ENCODE measurements at regions not wholly inside any gene's neighbourhood (a gene's known extent, or its start where the extent isn't known, plus 50 kb on each side); places are given as distances from the start of the nearest gene placed in this dataset.

DNA sequence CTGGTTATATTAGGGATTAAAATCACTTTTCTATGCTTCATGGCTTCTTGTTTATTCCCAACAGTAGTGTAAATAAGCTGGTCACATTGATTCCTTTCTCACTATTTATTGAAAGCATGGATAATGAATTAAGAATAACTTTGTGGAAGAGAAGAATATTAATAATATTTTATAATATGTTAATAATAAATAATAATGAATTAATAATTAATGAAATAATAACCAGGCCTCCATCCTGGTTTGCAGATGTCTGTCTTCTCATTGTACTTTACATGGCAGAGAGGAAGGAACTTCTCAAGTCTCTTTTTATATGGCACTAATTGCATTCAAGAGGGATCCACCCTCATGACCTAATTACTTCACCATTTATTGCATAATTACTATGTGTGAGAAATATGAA, 473.5 kb downstream of the PTPRC start:
- no peak for DNase-seq
- no peak overlapping the region for H3K4me3 ChIP-seq
- H3K4me1 ChIP-seq = no peaks in the 10 kb centered on the region
- intact Hi-C loops (cut with DNase I; ENCODE audit: low total_unique reads) = no loop called here
- H3K36me3 ChIP-seq = no peaks in the 10 kb centered on the region
- H3K9me3 ChIP-seq = no peaks in the 10 kb centered on the region
- no peaks in the 10 kb centered on the region for H3K27me3 ChIP-seq
- no peak overlapping the region for H3K27ac ChIP-seq
- TF ChIP-seq, protein P1, sequence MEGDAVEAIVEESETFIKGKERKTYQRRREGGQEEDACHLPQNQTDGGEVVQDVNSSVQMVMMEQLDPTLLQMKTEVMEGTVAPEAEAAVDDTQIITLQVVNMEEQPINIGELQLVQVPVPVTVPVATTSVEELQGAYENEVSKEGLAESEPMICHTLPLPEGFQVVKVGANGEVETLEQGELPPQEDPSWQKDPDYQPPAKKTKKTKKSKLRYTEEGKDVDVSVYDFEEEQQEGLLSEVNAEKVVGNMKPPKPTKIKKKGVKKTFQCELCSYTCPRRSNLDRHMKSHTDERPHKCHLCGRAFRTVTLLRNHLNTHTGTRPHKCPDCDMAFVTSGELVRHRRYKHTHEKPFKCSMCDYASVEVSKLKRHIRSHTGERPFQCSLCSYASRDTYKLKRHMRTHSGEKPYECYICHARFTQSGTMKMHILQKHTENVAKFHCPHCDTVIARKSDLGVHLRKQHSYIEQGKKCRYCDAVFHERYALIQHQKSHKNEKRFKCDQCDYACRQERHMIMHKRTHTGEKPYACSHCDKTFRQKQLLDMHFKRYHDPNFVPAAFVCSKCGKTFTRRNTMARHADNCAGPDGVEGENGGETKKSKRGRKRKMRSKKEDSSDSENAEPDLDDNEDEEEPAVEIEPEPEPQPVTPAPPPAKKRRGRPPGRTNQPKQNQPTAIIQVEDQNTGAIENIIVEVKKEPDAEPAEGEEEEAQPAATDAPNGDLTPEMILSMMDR (IDR thresholded peaks at IDR 0.05) = no peak

DNA sequence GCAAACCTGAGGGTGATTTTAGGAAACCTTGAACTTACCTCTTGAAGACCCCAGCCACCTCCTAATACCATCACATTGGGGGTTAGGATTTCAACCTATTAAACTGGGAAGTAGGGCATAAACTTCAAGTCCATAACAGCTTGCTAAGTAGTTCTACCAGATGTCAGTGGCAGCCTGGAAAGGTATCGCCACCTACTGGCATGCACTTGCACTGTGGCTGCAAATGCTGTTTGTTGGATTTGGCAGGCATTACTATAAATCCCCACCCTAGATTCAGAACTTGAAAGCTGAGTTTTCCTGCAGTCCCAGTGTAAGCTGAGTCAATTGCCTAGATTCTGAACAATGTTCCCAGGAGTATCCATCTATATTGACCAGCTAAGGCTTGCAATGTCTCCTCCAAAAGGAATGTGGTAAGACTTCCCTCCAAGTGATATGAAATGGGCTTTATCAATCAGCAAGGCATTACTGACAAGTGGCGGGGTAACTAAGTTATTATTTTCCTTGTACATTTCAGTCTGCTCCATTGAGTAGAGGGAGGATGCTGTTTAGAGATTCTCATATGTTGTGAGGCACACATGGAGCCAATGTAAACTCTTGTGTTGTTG, 474.5 kb downstream of the PTPRC start:
- H3K27me3 ChIP-seq = no peaks in the 10 kb centered on the region
- no peak overlapping the region for H3K27ac ChIP-seq
- DNase-seq = no peak
- no peaks in the 10 kb centered on the region for H3K9me3 ChIP-seq
- no peaks in the 10 kb centered on the region for H3K4me1 ChIP-seq
- TF ChIP-seq, protein P1 (IDR thresholded peaks at IDR 0.05) = peak in 1 of 2 experiments; percentile 26
- H3K4me3 ChIP-seq = no peak overlapping the region
- no peaks in the 10 kb centered on the region for H3K36me3 ChIP-seq
- intact Hi-C loops (cut with DNase I; ENCODE audit: low total_unique reads) = no loop called here

DNA sequence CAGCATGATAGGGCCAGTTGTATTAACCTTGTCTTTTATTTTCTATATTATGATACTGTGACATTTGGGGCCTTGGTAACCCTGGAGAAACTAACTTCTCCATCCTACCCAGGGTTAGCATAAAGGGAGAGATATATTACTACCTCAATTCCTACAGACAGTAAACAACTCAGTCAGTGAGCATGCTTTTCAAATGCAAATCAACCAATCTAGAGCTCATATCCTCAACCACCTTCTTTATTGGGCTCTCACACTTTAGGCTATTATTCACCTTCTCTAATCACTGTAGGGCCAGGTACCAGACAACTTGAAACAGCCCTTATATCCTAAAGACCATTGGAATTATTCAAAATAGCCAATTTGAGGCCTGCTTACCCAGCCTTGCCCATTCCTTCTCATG, 477.6 kb downstream of the PTPRC start:
- no peak overlapping the region for H3K4me3 ChIP-seq
- intact Hi-C loops (cut with DNase I; ENCODE audit: low total_unique reads) = no loop called here

DNA sequence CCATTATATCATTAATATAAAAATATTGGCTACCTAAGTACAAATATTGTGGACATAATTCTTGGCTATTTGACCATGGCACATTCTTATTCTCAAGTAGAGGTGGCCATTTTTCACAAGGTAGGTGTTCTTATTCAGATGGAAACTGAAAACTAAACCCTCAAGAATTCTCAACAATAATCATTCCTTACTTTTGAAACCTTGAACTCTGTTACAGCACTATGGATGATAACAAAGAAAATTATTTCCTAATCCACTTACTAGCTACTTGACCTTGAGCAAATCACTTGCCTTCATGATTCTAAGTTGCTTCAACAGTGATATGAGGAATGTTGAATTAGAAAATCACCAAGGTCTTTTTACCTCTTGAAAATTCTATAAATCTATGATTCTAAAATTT, 482.2 kb downstream of the PTPRC start:
- no peak for DNase-seq
- Histone ChIP-seq H3K27me3 (no peaks in the 10 kb centered on the region), H3K4me1 (no peaks in the 10 kb centered on the region), H3K4me3 (no peak overlapping the region), H3K36me3 (no peaks in the 10 kb centered on the region), H3K9me3 (no peaks in the 10 kb centered on the region), H3K27ac (no peak overlapping the region)
- TF ChIP-seq, protein P1 (IDR thresholded peaks at IDR 0.05) = no peak
- intact Hi-C loops (cut with DNase I; ENCODE audit: low total_unique reads) = no loop called here

More for the DNA sequence above, 477.6 kb downstream of the PTPRC start:
- no peaks in the 10 kb centered on the region for H3K27me3 ChIP-seq
- H3K4me1 ChIP-seq = no peaks in the 10 kb centered on the region
- DNase-seq = no peak
- H3K27ac ChIP-seq = no peak overlapping the region
- TF ChIP-seq, protein P1 (IDR thresholded peaks at IDR 0.05) = no peak
- no peaks in the 10 kb centered on the region for H3K9me3 ChIP-seq
- no peaks in the 10 kb centered on the region for H3K36me3 ChIP-seq

DNA sequence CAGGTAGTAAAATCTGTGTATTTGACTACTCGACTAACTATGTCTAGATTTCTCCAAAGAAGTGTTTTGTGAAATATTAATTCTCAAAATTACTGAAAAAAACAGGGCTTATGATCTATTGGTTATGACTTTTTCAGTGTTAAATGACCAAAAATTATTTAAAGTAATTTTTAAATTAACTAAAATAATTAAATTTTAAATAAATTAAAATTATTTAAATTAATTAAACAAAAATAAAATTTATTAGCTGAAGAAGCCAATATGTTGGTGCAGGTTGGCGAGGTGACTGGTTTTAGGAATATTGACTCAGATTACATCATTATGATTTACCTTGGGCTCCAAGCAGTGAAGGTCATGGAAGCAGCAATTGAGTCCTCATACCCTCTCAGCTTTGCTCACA, 483.2 kb downstream of the PTPRC start:
- H3K4me3 ChIP-seq = no peak overlapping the region
- H3K9me3 ChIP-seq = no peaks in the 10 kb centered on the region
- H3K27me3 ChIP-seq = no peaks in the 10 kb centered on the region
- no peaks in the 10 kb centered on the region for H3K4me1 ChIP-seq
- TF ChIP-seq, protein P1 (IDR thresholded peaks at IDR 0.05) = no peak
- DNase-seq = no peak
- H3K36me3 ChIP-seq = no peaks in the 10 kb centered on the region
- intact Hi-C loops (cut with DNase I; ENCODE audit: low total_unique reads) = no loop called here
- no peak overlapping the region for H3K27ac ChIP-seq

Data from tibial artery (tissue), 4 donors.